ENCODE measurements at regions not wholly inside any gene's neighbourhood (a gene's known extent, or its start where the extent isn't known, plus 50 kb on each side); places are given as distances from the start of the nearest gene placed in this dataset.

GRCh38 chr12:125193376-125194152 is 128.3 kb downstream of the AACS start:
- Histone ChIP-seq H3K4me3 (ENCODE audit: insufficient read depth, low read length) (no peak overlapping the region), H3K79me2 (ENCODE audit: insufficient read depth, low read length) (no peaks in the 10 kb centered on the region), H3K36me3 (ENCODE audit: insufficient read depth, low read length) (no peaks in the 10 kb centered on the region), H3K27me3 (ENCODE audit: insufficient read depth, low read length) (peaks cover 17% of the 10 kb centered on the region), H2AFZ (ENCODE audit: low read length) (no peak overlapping the region), H3K27ac (ENCODE audit: low read depth, low read length) (no peak overlapping the region), H4K20me1 (ENCODE audit: insufficient read depth, low read length) (no peaks in the 10 kb centered on the region), H3K4me2 (ENCODE audit: insufficient read depth, low read length) (no peak overlapping the region), H3K9me3 (ENCODE audit: low read depth, low read length) (no peaks in the 10 kb centered on the region), H3K4me1 (ENCODE audit: insufficient read depth, low read length) (no peaks in the 10 kb centered on the region)
- TF ChIP-seq, protein P1, sequence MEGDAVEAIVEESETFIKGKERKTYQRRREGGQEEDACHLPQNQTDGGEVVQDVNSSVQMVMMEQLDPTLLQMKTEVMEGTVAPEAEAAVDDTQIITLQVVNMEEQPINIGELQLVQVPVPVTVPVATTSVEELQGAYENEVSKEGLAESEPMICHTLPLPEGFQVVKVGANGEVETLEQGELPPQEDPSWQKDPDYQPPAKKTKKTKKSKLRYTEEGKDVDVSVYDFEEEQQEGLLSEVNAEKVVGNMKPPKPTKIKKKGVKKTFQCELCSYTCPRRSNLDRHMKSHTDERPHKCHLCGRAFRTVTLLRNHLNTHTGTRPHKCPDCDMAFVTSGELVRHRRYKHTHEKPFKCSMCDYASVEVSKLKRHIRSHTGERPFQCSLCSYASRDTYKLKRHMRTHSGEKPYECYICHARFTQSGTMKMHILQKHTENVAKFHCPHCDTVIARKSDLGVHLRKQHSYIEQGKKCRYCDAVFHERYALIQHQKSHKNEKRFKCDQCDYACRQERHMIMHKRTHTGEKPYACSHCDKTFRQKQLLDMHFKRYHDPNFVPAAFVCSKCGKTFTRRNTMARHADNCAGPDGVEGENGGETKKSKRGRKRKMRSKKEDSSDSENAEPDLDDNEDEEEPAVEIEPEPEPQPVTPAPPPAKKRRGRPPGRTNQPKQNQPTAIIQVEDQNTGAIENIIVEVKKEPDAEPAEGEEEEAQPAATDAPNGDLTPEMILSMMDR (IDR thresholded peaks at IDR 0.05; ENCODE audit: extremely low read depth, low read depth, low read length): no peak
- DNase-seq (ENCODE audit: insufficient read length, low spot score, missing footprints): no peak

- Histone ChIP-seq H3K36me3 (ENCODE audit: insufficient read depth, low read length) (no peaks in the 10 kb centered on the region), H3K4me1 (ENCODE audit: insufficient read depth, low read length) (no peaks in the 10 kb centered on the region), H3K27me3 (ENCODE audit: insufficient read depth, low read length) (peaks cover 10% of the 10 kb centered on the region), H3K9me3 (ENCODE audit: low read depth, low read length) (no peaks in the 10 kb centered on the region), H3K79me2 (ENCODE audit: insufficient read depth, low read length) (no peaks in the 10 kb centered on the region), H3K4me3 (ENCODE audit: insufficient read depth, low read length) (no peak overlapping the region), H4K20me1 (ENCODE audit: insufficient read depth, low read length) (no peaks in the 10 kb centered on the region), H3K27ac (ENCODE audit: low read depth, low read length) (no peak overlapping the region), H2AFZ (ENCODE audit: low read length) (no peak overlapping the region), H3K4me2 (ENCODE audit: insufficient read depth, low read length) (no peak overlapping the region)
- TF ChIP-seq, protein P1 (IDR thresholded peaks at IDR 0.05; ENCODE audit: extremely low read depth, low read depth, low read length): no peak
- no peak for DNase-seq (ENCODE audit: insufficient read length, low spot score, missing footprints)
Observed at GRCh38 chr12:125194163-125194773, 129.0 kb downstream of the AACS start.

GRCh38 chr12:125194987-125195386 is 129.8 kb downstream of the AACS start:
- no peak for DNase-seq (ENCODE audit: insufficient read length, low spot score, missing footprints)

GRCh38 chr12:125197326-125197725 is 132.1 kb downstream of the AACS start:
- Histone ChIP-seq H3K4me2 (ENCODE audit: insufficient read depth, low read length) (no peak overlapping the region), H3K79me2 (ENCODE audit: insufficient read depth, low read length) (no peaks in the 10 kb centered on the region)
- TF ChIP-seq, protein P1 (IDR thresholded peaks at IDR 0.05; ENCODE audit: extremely low read depth, low read depth, low read length): no peak

More at GRCh38 chr12:125194987-125195386, 129.8 kb downstream of the AACS start:
- peaks cover 3% of the 10 kb centered on the region for H3K27me3 ChIP-seq (ENCODE audit: insufficient read depth, low read length)
- no peak overlapping the region for H2AFZ ChIP-seq (ENCODE audit: low read length)
- H3K36me3 ChIP-seq (ENCODE audit: insufficient read depth, low read length): no peaks in the 10 kb centered on the region
- no peaks in the 10 kb centered on the region for H4K20me1 ChIP-seq (ENCODE audit: insufficient read depth, low read length)
- TF ChIP-seq, protein P1 (IDR thresholded peaks at IDR 0.05; ENCODE audit: extremely low read depth, low read depth, low read length): no peak
- H3K27ac ChIP-seq (ENCODE audit: low read depth, low read length): no peak overlapping the region
- H3K79me2 ChIP-seq (ENCODE audit: insufficient read depth, low read length): no peaks in the 10 kb centered on the region
- no peaks in the 10 kb centered on the region for H3K4me1 ChIP-seq (ENCODE audit: insufficient read depth, low read length)
- H3K9me3 ChIP-seq (ENCODE audit: low read depth, low read length): no peaks in the 10 kb centered on the region
- no peak overlapping the region for H3K4me2 ChIP-seq (ENCODE audit: insufficient read depth, low read length)
- no peak overlapping the region for H3K4me3 ChIP-seq (ENCODE audit: insufficient read depth, low read length)

More at GRCh38 chr12:125197326-125197725, 132.1 kb downstream of the AACS start:
- Histone ChIP-seq H4K20me1 (ENCODE audit: insufficient read depth, low read length) (no peaks in the 10 kb centered on the region), H3K36me3 (ENCODE audit: insufficient read depth, low read length) (no peaks in the 10 kb centered on the region), H2AFZ (ENCODE audit: low read length) (no peak overlapping the region), H3K9me3 (ENCODE audit: low read depth, low read length) (no peaks in the 10 kb centered on the region), H3K27ac (ENCODE audit: low read depth, low read length) (no peak overlapping the region), H3K4me1 (ENCODE audit: insufficient read depth, low read length) (no peaks in the 10 kb centered on the region), H3K27me3 (ENCODE audit: insufficient read depth, low read length) (no peaks in the 10 kb centered on the region), H3K4me3 (ENCODE audit: insufficient read depth, low read length) (no peak overlapping the region)
- no peak for DNase-seq (ENCODE audit: insufficient read length, low spot score, missing footprints)
